ENCODE measurements at regions not wholly inside any gene's neighbourhood (a gene's known extent, or its start where the extent isn't known, plus 50 kb on each side); places are given as distances from the start of the nearest gene placed in this dataset.

- Histone ChIP-seq H3K27ac (ENCODE audit: low read depth, low read length) (no peak overlapping the region), H3K27me3 (replicated peaks in 1 of 4; ENCODE audit: control insufficient read depth in 3 of 4, extremely low read depth in 1 of 4, insufficient read depth in 3 of 4, low read length in 3 of 4) (no peaks in the 10 kb centered on the region), H2AFZ (ENCODE audit: low read length) (no peak overlapping the region), H3K14ac (ENCODE audit: insufficient read length) (no peak overlapping the region), H3K56ac (replicated peaks; ENCODE audit: insufficient read length, low read depth, low read length) (no peak overlapping the region), H3K4ac (replicated peaks; ENCODE audit: insufficient read length, low read depth, low read length) (no peak overlapping the region), H3K79me2 (ENCODE audit: control insufficient read depth in 1 of 2, insufficient read depth in 2 of 2, low read length in 2 of 2) (no peaks in the 10 kb centered on the region), H2AK5ac (ENCODE audit: low read depth, low read length) (no peak overlapping the region), H4K5ac (ENCODE audit: insufficient read length, low read depth, low read length) (no peak overlapping the region), H4K8ac (ENCODE audit: extremely low read depth, insufficient read depth, low read length) (no peak overlapping the region), H3K23me2 (ENCODE audit: low read depth, low read length) (no peaks in the 10 kb centered on the region), H3K9ac (replicated peaks in 1 of 4; ENCODE audit: extremely low read depth in 1 of 4, low read depth in 3 of 4, low read length in 3 of 4) (no peak overlapping the region), H2BK15ac (ENCODE audit: low read length) (no peak overlapping the region), H3K4me2 (ENCODE audit: insufficient read depth in 1 of 2, low read depth in 2 of 2, low read length in 2 of 2) (no peak overlapping the region), H3K79me1 (ENCODE audit: low read depth, low read length) (no peaks in the 10 kb centered on the region), H3K9me3 (ENCODE audit: insufficient read depth in 2 of 2, low read depth in 1 of 2, low read length in 1 of 2) (peaks cover 4 to 6% of the 10 kb centered on the region in 2 experiments; a peak in 3 of 4 replicates), H2BK5ac (ENCODE audit: low read depth, low read length) (no peak overlapping the region), H2BK12ac (ENCODE audit: low read depth, low read length) (no peak overlapping the region), H3K23ac (ENCODE audit: insufficient read length) (no peak overlapping the region), H3K36me3 (ENCODE audit: control insufficient read depth in 2 of 4, insufficient read depth in 4 of 4, low read length in 3 of 4) (no peaks in the 10 kb centered on the region), H3K4me1 (replicated peaks in 1 of 4; ENCODE audit: control insufficient read depth in 3 of 4, insufficient read depth in 4 of 4, low read length in 3 of 4) (no peaks in the 10 kb centered on the region), H3K18ac (ENCODE audit: extremely low read depth, low read length) (no peak overlapping the region), H2BK120ac (replicated peaks; ENCODE audit: low read depth, low read length) (no peak overlapping the region), H2BK20ac (ENCODE audit: low read length) (no peak overlapping the region), H3K4me3 (ENCODE audit: extremely low read depth in 1 of 4, insufficient read depth in 2 of 4, low read depth in 3 of 4, low read length in 4 of 4) (no peak overlapping the region), H4K20me1 (replicated peaks in 1 of 2; ENCODE audit: control insufficient read depth in 1 of 2, insufficient read depth in 2 of 2, low read length in 2 of 2) (no peaks in the 10 kb centered on the region), H4K91ac (replicated peaks; ENCODE audit: insufficient read length, low read length) (no peak overlapping the region)
- CTCF ChIA-PET (ENCODE audit: partially characterized antibody): interaction anchor here (0.7 kb wide), 1 partner anchor 12 kb away, joined by 3 read pairs; no protein-coding TSS in a partner anchor
- POLR2A ChIA-PET (ENCODE audit: partially characterized antibody): no interaction called here
- FAIRE-seq (no peak), DNase-seq (ENCODE audit: low read depth in 1 of 2, low spot score in 2 of 2) (no peak)
- WGBS, 2 experiments (ENCODE audit: extremely low coverage in 1 of 2, insufficient coverage in 1 of 2, insufficient read length in 1 of 2, insufficient replicate concordance in 2 of 2, low coverage in 1 of 2, low lambda C conversion rate in 2 of 2, missing lambda C conversion rate in 1 of 2): 92% methylated on average over 3 of the region's 3 CpGs; no CpG with 5 or more reads in 1 of the 2 experiments
- TF ChIP-seq RAD21 (IDR thresholded peaks at IDR 0.05 in 1 of 2, conservative IDR thresholded peaks at IDR 0.05 in 1 of 2; ENCODE audit: low read depth in 2 of 2, low read length in 2 of 2) (no peak), KDM1A (IDR thresholded peaks at IDR 0.05; ENCODE audit: borderline replicate concordance, low read length) (no peak), SIRT6 (IDR thresholded peaks at IDR 0.05; ENCODE audit: low read length) (no peak), ASH2L (IDR thresholded peaks at IDR 0.05; ENCODE audit: low read length) (no peak), CREB1 (IDR thresholded peaks at IDR 0.05) (no peak), CTBP2 (IDR thresholded peaks at IDR 0.05; ENCODE audit: borderline replicate concordance, insufficient read depth, insufficient read length, low read length) (no peak)
Measured at GRCh38 chr9:32289756-32290155, 94.7 kb upstream of the ACO1 start.
